PFSK-1 (cell line): ENCODE measurements at regions not wholly inside any gene's neighbourhood (a gene's known extent, or its start where the extent isn't known, plus 50 kb on each side); places are given as distances from the start of the nearest gene placed in this dataset.

Experiments used
- POLR2AphosphoS5 ChIP-seq: IDR thresholded peaks from 2 replicates; pipeline ENCODE4 v1.6.1; 2012; ENCODE audit warnings: low read depth, mild to moderate bottlenecking, control low read depth, low read length, moderate library complexity
- SIN3A ChIP-seq: IDR thresholded peaks from 2 replicates; pipeline ENCODE4 v1.6.1; 2012; ENCODE audit warnings: mild to moderate bottlenecking, low read length, moderate library complexity, borderline replicate concordance; ENCODE audit not compliant: insufficient read depth
- TAF1 ChIP-seq: IDR thresholded peaks from 2 replicates; pipeline ENCODE4 v1.6.1; 2012; ENCODE audit warnings: low read length, control low read depth, borderline replicate concordance; ENCODE audit not compliant: insufficient read depth
- TF ChIP-seq, protein P1 (sequence below), 2 experiments: IDR thresholded peaks; 2 replicates each; pipeline versions ENCODE4 v1.6.1 to v1.8.0; 2011 to 2012; ENCODE audit warnings: low read depth in 2 of 2, low read length in 2 of 2, control low read depth in 1 of 2, inconsistent platforms in 1 of 2, mild to moderate bottlenecking in 1 of 2, moderate library complexity in 1 of 2; ENCODE audit not compliant: insufficient read depth in 1 of 2

DNA sequence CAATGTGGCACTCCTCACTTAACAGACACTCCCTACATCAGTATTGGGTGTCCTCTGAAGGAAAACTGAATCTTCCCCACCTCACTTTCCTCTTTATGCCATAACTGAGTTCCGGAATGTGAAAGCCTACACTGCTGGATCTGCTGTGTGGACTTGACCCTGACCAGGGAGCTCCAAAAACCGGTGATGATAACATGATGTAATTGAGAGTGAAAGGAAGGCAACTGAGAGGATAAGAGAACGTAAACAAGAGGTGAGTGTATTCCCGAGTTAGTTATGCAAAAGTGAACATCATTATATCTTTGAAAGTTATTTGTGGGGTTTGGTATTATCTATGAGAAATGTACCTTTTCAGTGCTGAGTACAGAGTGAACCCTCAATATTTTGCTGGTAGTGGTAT lies 1794.8 kb downstream of the MRPL39 start:
- TF ChIP-seq POLR2AphosphoS5, result no peak
- no peak for TF ChIP-seq TAF1
- TF ChIP-seq SIN3A, result no peak
- TF ChIP-seq, protein P1, sequence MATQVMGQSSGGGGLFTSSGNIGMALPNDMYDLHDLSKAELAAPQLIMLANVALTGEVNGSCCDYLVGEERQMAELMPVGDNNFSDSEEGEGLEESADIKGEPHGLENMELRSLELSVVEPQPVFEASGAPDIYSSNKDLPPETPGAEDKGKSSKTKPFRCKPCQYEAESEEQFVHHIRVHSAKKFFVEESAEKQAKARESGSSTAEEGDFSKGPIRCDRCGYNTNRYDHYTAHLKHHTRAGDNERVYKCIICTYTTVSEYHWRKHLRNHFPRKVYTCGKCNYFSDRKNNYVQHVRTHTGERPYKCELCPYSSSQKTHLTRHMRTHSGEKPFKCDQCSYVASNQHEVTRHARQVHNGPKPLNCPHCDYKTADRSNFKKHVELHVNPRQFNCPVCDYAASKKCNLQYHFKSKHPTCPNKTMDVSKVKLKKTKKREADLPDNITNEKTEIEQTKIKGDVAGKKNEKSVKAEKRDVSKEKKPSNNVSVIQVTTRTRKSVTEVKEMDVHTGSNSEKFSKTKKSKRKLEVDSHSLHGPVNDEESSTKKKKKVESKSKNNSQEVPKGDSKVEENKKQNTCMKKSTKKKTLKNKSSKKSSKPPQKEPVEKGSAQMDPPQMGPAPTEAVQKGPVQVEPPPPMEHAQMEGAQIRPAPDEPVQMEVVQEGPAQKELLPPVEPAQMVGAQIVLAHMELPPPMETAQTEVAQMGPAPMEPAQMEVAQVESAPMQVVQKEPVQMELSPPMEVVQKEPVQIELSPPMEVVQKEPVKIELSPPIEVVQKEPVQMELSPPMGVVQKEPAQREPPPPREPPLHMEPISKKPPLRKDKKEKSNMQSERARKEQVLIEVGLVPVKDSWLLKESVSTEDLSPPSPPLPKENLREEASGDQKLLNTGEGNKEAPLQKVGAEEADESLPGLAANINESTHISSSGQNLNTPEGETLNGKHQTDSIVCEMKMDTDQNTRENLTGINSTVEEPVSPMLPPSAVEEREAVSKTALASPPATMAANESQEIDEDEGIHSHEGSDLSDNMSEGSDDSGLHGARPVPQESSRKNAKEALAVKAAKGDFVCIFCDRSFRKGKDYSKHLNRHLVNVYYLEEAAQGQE (IDR thresholded peaks at IDR 0.05; ENCODE audit: insufficient read depth in 1 of 2, low read depth in 2 of 2, low read length in 2 of 2), result no peak
